ENCODE measurements at regions not wholly inside any gene's neighbourhood (a gene's known extent, or its start where the extent isn't known, plus 50 kb on each side); places are given as distances from the start of the nearest gene placed in this dataset.

DNA sequence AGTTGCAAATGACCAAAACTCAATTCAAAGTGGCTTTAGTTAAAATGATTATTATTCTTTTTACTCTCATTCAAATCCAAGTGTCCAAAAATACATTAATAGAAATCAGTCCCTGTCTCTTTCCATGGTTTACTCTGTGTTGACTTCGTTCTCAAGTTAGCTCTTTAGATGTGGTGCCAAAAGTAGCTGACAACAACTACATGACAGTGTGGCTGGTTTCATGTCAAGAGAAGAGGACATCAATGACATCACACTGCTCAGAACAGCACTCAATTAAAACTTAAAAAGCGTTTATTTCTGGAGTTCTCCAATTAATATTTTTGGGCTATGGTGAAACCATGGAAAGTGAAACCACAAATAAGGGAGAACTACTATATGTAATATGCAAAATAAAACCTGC, 1746.9 kb downstream of the LRRC4C start:
- DNase-seq (ENCODE audit: extremely low spot score in 2 of 2) = no peak
- H3K4me1 ChIP-seq = no peaks in the 10 kb centered on the region
- no peaks in the 10 kb centered on the region for H3K36me3 ChIP-seq
- intact Hi-C loops (cut with DNase I) = no loop called here
- no peak overlapping the region for H3K27ac ChIP-seq
- H3K27me3 ChIP-seq = no peaks in the 10 kb centered on the region
- no peak overlapping the region for H3K4me3 ChIP-seq
- TF ChIP-seq POLR2A (IDR thresholded peaks at IDR 0.05) = no peak
- no peak for TF ChIP-seq CTCF (IDR thresholded peaks at IDR 0.05)
- TF ChIP-seq POLR2AphosphoS5 (IDR thresholded peaks at IDR 0.05; ENCODE audit: insufficient read depth in 1 of 2, low read depth in 1 of 2) = no peak
- H3K9me3 ChIP-seq = no peaks in the 10 kb centered on the region

DNA sequence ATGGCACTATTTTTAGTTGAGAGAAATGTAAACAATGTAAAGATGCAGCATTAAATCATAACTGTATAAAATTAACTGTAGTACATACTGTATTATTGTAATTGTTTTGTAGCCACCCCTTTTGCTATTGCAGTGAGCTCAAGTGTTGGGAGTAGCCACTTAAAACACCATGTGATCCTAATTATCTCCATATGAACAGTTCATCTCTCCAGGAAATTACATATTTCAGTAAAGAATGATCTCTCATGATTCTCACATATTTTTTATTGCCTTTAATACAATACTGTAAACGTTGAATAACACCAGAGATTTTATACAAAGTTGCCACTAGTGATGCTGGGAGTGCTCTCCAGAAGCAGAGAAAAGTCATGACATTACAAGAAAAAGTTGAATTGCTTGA, 1768.6 kb downstream of the LRRC4C start:
- H3K4me1 ChIP-seq = no peaks in the 10 kb centered on the region
- H3K27ac ChIP-seq = no peak overlapping the region
- no peaks in the 10 kb centered on the region for H3K27me3 ChIP-seq
- no peaks in the 10 kb centered on the region for H3K36me3 ChIP-seq
- no peaks in the 10 kb centered on the region for H3K9me3 ChIP-seq
- no peak for TF ChIP-seq POLR2AphosphoS5 (IDR thresholded peaks at IDR 0.05; ENCODE audit: insufficient read depth in 1 of 2, low read depth in 1 of 2)
- TF ChIP-seq POLR2A (IDR thresholded peaks at IDR 0.05) = no peak
- TF ChIP-seq CTCF (IDR thresholded peaks at IDR 0.05) = no peak
- no peak overlapping the region for H3K4me3 ChIP-seq
- DNase-seq (ENCODE audit: extremely low spot score in 2 of 2) = no peak
- intact Hi-C loops (cut with DNase I) = no loop called here

DNA sequence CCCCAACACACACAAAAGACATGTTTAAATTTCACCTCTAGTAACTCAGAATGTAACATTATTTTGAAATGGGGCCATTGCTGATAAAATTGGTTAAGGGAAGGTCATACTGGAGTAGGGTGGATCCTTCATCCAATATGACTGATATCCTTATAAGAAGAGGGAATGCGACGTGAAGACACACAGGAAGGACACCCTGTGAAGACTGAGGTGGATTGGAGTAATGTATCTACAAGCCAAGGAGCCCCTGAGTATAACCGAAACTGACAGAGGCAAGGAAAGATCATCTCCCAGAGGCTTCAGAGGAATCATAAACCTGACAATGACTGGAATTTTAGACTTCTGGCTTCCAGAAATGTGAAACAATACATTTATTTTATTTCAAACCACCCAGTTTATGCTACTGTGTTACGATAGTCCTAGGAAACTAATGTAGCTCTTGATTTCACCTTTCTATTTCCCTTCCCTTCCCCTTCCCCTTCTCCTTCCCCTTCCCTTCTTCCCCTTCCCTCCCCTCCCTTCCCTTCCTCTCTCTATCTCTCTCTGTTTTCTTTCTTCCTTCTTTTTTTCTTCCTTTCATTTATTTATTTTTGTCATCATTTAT, 1775.4 kb downstream of the LRRC4C start:
- DNase-seq (ENCODE audit: extremely low spot score in 2 of 2) = no peak
- intact Hi-C loops (cut with DNase I) = no loop called here
- H3K36me3 ChIP-seq = no peaks in the 10 kb centered on the region

DNA sequence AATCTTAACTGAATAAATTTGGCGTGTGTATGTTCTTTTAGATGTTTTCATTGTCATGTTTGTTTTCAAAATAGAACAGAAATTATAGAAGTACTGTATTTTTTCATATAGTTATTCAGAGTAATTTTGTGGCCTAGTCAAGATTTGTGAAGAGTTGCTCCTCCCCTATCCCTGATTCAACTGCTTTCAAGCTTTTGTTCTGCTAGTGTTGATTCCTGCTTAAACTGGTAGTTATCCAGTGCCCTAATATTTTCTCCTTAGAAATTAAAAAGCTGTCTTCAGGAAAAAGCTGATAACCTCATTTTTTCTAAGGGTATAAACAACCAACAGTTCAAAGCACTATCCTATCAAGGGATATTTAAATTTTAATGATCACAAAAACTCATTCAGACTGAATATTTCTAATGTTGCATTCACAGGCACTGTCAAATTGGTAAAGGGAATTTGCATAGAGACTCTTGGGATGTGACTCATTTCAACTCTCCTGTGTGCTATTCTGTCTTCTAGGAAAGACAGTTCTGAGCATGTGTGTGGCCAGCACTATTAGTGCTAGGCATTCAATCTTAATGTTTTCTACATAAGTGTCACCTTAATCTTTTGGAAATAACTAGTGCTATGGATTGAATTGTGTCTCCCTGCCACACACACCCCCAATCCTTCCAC, 1776.0 kb downstream of the LRRC4C start:
- Histone ChIP-seq H3K27me3 (no peaks in the 10 kb centered on the region), H3K36me3 (no peaks in the 10 kb centered on the region), H3K4me1 (no peaks in the 10 kb centered on the region), H3K27ac (no peak overlapping the region), H3K4me3 (no peak overlapping the region), H3K9me3 (no peaks in the 10 kb centered on the region)
- TF ChIP-seq POLR2AphosphoS5 (IDR thresholded peaks at IDR 0.05; ENCODE audit: insufficient read depth in 1 of 2, low read depth in 1 of 2) (no peak), POLR2A (IDR thresholded peaks at IDR 0.05) (no peak), CTCF (IDR thresholded peaks at IDR 0.05) (no peak)
- intact Hi-C loops (cut with DNase I) = no loop called here
- no peak for DNase-seq (ENCODE audit: extremely low spot score in 2 of 2)

More for the DNA sequence above, 1775.4 kb downstream of the LRRC4C start:
- Histone ChIP-seq H3K9me3 (no peaks in the 10 kb centered on the region), H3K27me3 (no peaks in the 10 kb centered on the region), H3K4me1 (no peaks in the 10 kb centered on the region), H3K27ac (no peak overlapping the region), H3K4me3 (no peak overlapping the region)
- TF ChIP-seq POLR2AphosphoS5 (IDR thresholded peaks at IDR 0.05; ENCODE audit: insufficient read depth in 1 of 2, low read depth in 1 of 2) (no peak), CTCF (IDR thresholded peaks at IDR 0.05) (no peak), POLR2A (IDR thresholded peaks at IDR 0.05) (no peak)

DNA sequence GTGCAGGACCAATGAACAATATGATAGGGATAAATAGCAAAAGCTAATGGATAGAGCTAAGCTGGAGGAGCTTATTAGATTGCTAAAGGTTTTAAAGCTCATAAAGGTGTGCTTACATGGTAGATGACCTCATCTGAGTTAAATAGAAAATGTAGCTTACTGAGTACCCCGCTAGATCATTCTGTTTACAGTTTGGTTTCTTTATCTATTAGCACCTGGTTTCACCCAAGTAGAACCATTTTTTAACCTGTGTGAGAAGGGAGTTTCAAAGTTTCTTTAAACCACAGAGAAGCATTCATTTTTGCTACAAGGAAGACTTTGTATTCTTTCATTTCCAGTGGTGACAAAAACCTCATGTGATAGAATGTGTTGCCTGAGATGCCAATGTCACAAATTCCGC, 1778.0 kb downstream of the LRRC4C start:
- H3K4me1 ChIP-seq = no peaks in the 10 kb centered on the region
- no peaks in the 10 kb centered on the region for H3K36me3 ChIP-seq
- no peak overlapping the region for H3K4me3 ChIP-seq
- no peaks in the 10 kb centered on the region for H3K9me3 ChIP-seq
- intact Hi-C loops (cut with DNase I) = no loop called here
- DNase-seq (ENCODE audit: extremely low spot score in 2 of 2) = no peak
- TF ChIP-seq POLR2AphosphoS5 (IDR thresholded peaks at IDR 0.05; ENCODE audit: insufficient read depth in 1 of 2, low read depth in 1 of 2) (no peak), POLR2A (IDR thresholded peaks at IDR 0.05) (no peak), CTCF (IDR thresholded peaks at IDR 0.05) (no peak)
- H3K27ac ChIP-seq = no peak overlapping the region
- no peaks in the 10 kb centered on the region for H3K27me3 ChIP-seq
